HG02678 (cell line): ENCODE measurements at regions not wholly inside any gene's neighbourhood (a gene's known extent, or its start where the extent isn't known, plus 50 kb on each side); places are given as distances from the start of the nearest gene placed in this dataset.
A peak's percentile ranks its signal among the peaks of the same experiment; 100 is the strongest.

Experiments
- ATAC-seq: cut with Tn5 transposase; IDR thresholded peaks from one replicate; pipeline ENCODE4 v1.9.1; 2021; ENCODE audit warnings: mild to moderate bottlenecking, moderate library complexity; ENCODE audit not compliant: unreplicated experiment

- ATAC-seq: no peak
Observed at GRCh38 chr10:83848677-83849076, 290.6 kb upstream of the GHITM start.

- ATAC-seq: no peak
Observed at GRCh38 chr10:83849150-83849549, 290.2 kb upstream of the GHITM start.

GRCh38 chr10:83852146-83852545, 287.2 kb upstream of the GHITM start:
- no peak for ATAC-seq

GRCh38 chr10:83862723-83863122, 276.6 kb upstream of the GHITM start:
- ATAC-seq: no peak

- no peak for ATAC-seq
Observed at GRCh38 chr10:83863283-83863966, 275.9 kb upstream of the GHITM start.

GRCh38 chr10:83869898-83870297, 269.4 kb upstream of the GHITM start:
- ATAC-seq: no peak

GRCh38 chr10:83871187-83872081, 267.9 kb upstream of the GHITM start:
- peak; percentile 98 for ATAC-seq

- ATAC-seq: no peak
Observed at GRCh38 chr10:83880252-83880791, 259.0 kb upstream of the GHITM start.

- no peak for ATAC-seq
Observed at GRCh38 chr10:83881661-83882060, 257.6 kb upstream of the GHITM start.

GRCh38 chr10:83886871-83887270, 252.4 kb upstream of the GHITM start:
- no peak for ATAC-seq

GRCh38 chr10:83892737-83893136, 246.6 kb upstream of the GHITM start:
- ATAC-seq: no peak

- no peak for ATAC-seq
Observed at GRCh38 chr10:83896219-83896618, 243.1 kb upstream of the GHITM start.

GRCh38 chr10:83897626-83898025, 241.7 kb upstream of the GHITM start:
- no peak for ATAC-seq

GRCh38 chr10:83908506-83908905, 230.8 kb upstream of the GHITM start:
- ATAC-seq: no peak

- no peak for ATAC-seq
Observed at GRCh38 chr10:83909001-83909400, 230.3 kb upstream of the GHITM start.

- no peak for ATAC-seq
Observed at GRCh38 chr10:83915801-83916200, 223.5 kb upstream of the GHITM start.

- ATAC-seq: peak; percentile 89
Observed at GRCh38 chr10:83917537-83918506, 221.5 kb upstream of the GHITM start.

GRCh38 chr10:83919187-83919586, 220.1 kb upstream of the GHITM start:
- ATAC-seq: no peak

- ATAC-seq: no peak
Observed at GRCh38 chr10:83921984-83922860, 217.1 kb upstream of the GHITM start.

- no peak for ATAC-seq
Observed at GRCh38 chr10:83925133-83925532, 214.2 kb upstream of the GHITM start.
